IPS-20b (cell line): ENCODE measurements at regions not wholly inside any gene's neighbourhood (a gene's known extent, or its start where the extent isn't known, plus 50 kb on each side); places are given as distances from the start of the nearest gene placed in this dataset.

ENCODE experiments used
- H3K27ac ChIP-seq: one replicate; pipeline ENCODE4 v1.5.1; 2013; ENCODE audit warnings: low read length
- H3K27me3 ChIP-seq: 2 replicates; pipeline ENCODE4 v1.6.1; 2013; ENCODE audit warnings: mild to moderate bottlenecking, low read length, inconsistent platforms; ENCODE audit not compliant: insufficient read depth
- H3K36me3 ChIP-seq: 2 replicates; pipeline ENCODE4 v1.6.1; 2013; ENCODE audit warnings: low read depth, mild to moderate bottlenecking, inconsistent platforms, low read length, moderate library complexity; ENCODE audit not compliant: insufficient read depth
- H3K4me1 ChIP-seq: 2 replicates; pipeline ENCODE4 v1.6.1; 2013; ENCODE audit warnings: mild to moderate bottlenecking, control low read depth, inconsistent platforms, low read length, moderate library complexity; ENCODE audit not compliant: insufficient read depth
- H3K4me3 ChIP-seq: 2 replicates; pipeline ENCODE4 v1.5.1; 2013; ENCODE audit warnings: mild to moderate bottlenecking, low read length, inconsistent platforms
- H3K9ac ChIP-seq: 2 replicates; pipeline ENCODE4 v1.6.1; 2013; ENCODE audit warnings: low read depth, mild to moderate bottlenecking, inconsistent platforms, low read length, moderate library complexity
- H3K9me3 ChIP-seq: 2 replicates; pipeline ENCODE4 v1.6.1; 2013; ENCODE audit warnings: mild to moderate bottlenecking, low read depth, low read length, inconsistent platforms; ENCODE audit not compliant: insufficient read depth

- Histone ChIP-seq H3K4me1 (no peaks in the 10 kb centered on the region), H3K36me3 (no peaks in the 10 kb centered on the region), H3K4me3 (no peak overlapping the region), H3K9ac (no peak overlapping the region), H3K27ac (no peak overlapping the region), H3K27me3 (no peaks in the 10 kb centered on the region), H3K9me3 (no peaks in the 10 kb centered on the region)
Measured at GRCh38 chr18:7288544-7288943, 57.7 kb downstream of the LRRC30 start.

- Histone ChIP-seq H3K36me3 (no peaks in the 10 kb centered on the region), H3K9ac (no peak overlapping the region), H3K4me1 (no peaks in the 10 kb centered on the region), H3K27ac (no peak overlapping the region), H3K9me3 (no peaks in the 10 kb centered on the region), H3K4me3 (no peak overlapping the region), H3K27me3 (no peaks in the 10 kb centered on the region)
Measured at GRCh38 chr18:7290077-7290476, 59.2 kb downstream of the LRRC30 start.

GRCh38 chr18:7291046-7291445 lies 60.2 kb downstream of the LRRC30 start:
- H3K27ac ChIP-seq, result no peak overlapping the region
- no peaks in the 10 kb centered on the region for H3K4me1 ChIP-seq
- H3K4me3 ChIP-seq, result no peak overlapping the region
- H3K27me3 ChIP-seq, result no peaks in the 10 kb centered on the region
- H3K9ac ChIP-seq, result no peak overlapping the region
- H3K36me3 ChIP-seq, result no peaks in the 10 kb centered on the region
- peaks cover 7% of the 10 kb centered on the region for H3K9me3 ChIP-seq

- no peak overlapping the region for H3K9ac ChIP-seq
- no peaks in the 10 kb centered on the region for H3K36me3 ChIP-seq
- no peak overlapping the region for H3K27ac ChIP-seq
- H3K9me3 ChIP-seq, result peaks cover 20% of the 10 kb centered on the region
- H3K27me3 ChIP-seq, result no peaks in the 10 kb centered on the region
- no peak overlapping the region for H3K4me3 ChIP-seq
- H3K4me1 ChIP-seq, result no peaks in the 10 kb centered on the region
Measured at GRCh38 chr18:7298149-7298548, 67.3 kb downstream of the LRRC30 start.

- Histone ChIP-seq H3K27me3 (no peaks in the 10 kb centered on the region), H3K4me1 (no peaks in the 10 kb centered on the region), H3K4me3 (no peak overlapping the region), H3K27ac (no peak overlapping the region), H3K36me3 (no peaks in the 10 kb centered on the region), H3K9me3 (peaks cover 13% of the 10 kb centered on the region; the same call in 1 of the 2 replicates), H3K9ac (no peak overlapping the region)
Measured at GRCh38 chr18:7301094-7301493, 70.2 kb downstream of the LRRC30 start.

DNA sequence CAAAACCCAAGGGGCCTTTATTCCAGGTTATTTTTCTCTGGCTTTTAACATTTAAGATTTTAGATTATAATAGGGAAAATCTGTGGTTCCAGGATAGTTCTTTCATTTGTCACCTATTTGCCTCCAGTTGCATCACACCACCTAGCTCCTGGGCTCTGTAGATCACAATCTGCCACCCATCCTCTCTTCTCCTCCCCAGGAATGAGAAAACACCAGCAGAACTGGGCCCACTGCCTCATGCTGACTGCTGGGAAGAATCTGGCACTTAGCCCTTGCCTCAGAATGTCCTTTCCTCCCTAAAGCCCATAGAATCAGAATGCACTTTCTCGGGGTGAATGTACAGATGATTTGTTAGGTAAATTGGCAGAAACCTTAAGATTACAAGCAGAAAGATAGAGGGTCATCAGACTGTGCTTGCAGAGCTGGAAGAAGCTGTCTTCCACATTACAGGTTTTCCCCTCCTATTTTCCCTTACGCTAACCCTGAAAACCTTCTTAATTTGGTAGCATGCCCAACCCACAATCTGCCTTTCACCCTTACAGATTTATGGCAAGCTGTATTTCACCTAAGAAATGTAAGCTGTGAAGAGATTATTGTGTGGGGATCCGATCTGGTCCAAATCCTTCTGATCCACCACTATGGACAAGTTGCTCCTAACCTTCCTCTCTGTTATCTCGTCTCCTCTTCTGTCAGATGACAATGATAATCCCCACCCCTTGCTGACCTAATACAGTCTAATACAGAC lies 72.6 kb downstream of the LRRC30 start:
- Histone ChIP-seq H3K4me3 (no peak overlapping the region), H3K36me3 (no peaks in the 10 kb centered on the region), H3K9ac (no peak overlapping the region), H3K4me1 (no peaks in the 10 kb centered on the region), H3K9me3 (peaks cover 10% of the 10 kb centered on the region; the same call in 1 of the 2 replicates), H3K27me3 (no peaks in the 10 kb centered on the region), H3K27ac (no peak overlapping the region)

GRCh38 chr18:7304061-7304370 lies 73.1 kb downstream of the LRRC30 start:
- Histone ChIP-seq H3K36me3 (no peaks in the 10 kb centered on the region), H3K27me3 (no peaks in the 10 kb centered on the region), H3K9ac (no peak overlapping the region), H3K4me1 (no peaks in the 10 kb centered on the region), H3K4me3 (no peak overlapping the region), H3K9me3 (peaks cover 8% of the 10 kb centered on the region; the same call in 1 of the 2 replicates), H3K27ac (no peak overlapping the region)

DNA sequence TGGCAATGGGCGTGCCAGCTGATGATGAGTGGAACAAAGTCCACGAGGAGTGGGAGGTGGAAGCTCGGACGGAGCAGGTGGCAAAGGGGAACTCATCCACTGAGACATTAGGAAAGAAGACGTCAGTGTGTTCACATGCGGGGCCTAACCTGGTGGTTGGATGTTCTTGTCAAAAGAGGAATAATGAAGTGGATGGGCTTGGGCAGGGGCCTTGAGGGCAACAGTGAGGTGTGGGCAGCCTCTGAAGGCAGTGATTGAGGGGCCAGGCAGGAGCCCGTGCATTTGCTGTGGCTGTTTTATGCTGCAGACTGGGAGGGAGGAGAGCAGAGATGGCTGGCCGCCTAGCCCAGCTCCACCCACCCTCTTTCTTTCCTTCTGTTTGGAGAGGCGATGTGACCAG lies 74.5 kb downstream of the LRRC30 start:
- H3K27me3 ChIP-seq, result no peaks in the 10 kb centered on the region
- H3K9me3 ChIP-seq, result no peaks in the 10 kb centered on the region; the same call in 1 of the 2 replicates
- no peak overlapping the region for H3K4me3 ChIP-seq
- no peak overlapping the region for H3K9ac ChIP-seq
- no peak overlapping the region for H3K27ac ChIP-seq
- no peaks in the 10 kb centered on the region for H3K36me3 ChIP-seq
- H3K4me1 ChIP-seq, result no peaks in the 10 kb centered on the region

DNA sequence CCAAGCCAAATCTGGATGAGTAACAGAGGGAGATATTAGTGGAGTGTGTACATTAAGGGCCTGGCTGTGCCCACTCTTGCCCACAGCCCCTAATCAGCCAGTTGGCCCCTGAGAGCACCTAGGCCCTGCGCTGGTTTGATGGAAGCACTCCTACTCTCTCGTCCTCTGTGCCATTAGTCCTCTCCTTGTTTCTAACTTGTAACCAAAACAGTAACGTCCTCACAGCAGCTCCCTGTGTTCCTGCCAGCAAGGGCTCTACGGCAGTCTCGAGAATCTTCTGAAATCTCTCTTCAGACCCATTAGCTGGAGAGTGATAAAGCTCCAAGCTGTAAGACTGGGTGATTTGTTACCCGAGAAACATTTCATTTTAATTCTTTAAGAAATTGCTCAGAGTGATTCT lies 76.1 kb downstream of the LRRC30 start:
- Histone ChIP-seq H3K9me3 (no peaks in the 10 kb centered on the region), H3K27ac (no peak overlapping the region), H3K9ac (no peak overlapping the region), H3K27me3 (no peaks in the 10 kb centered on the region), H3K36me3 (no peaks in the 10 kb centered on the region), H3K4me3 (no peak overlapping the region), H3K4me1 (no peaks in the 10 kb centered on the region)

- no peaks in the 10 kb centered on the region for H3K27me3 ChIP-seq
- H3K4me3 ChIP-seq, result no peak overlapping the region
- no peak overlapping the region for H3K9ac ChIP-seq
- H3K27ac ChIP-seq, result no peak overlapping the region
- H3K4me1 ChIP-seq, result no peaks in the 10 kb centered on the region
- H3K9me3 ChIP-seq, result no peaks in the 10 kb centered on the region
- no peaks in the 10 kb centered on the region for H3K36me3 ChIP-seq
Measured at GRCh38 chr18:7307526-7307925, 76.6 kb downstream of the LRRC30 start.

GRCh38 chr18:7317804-7318231 lies 86.9 kb downstream of the LRRC30 start:
- no peak overlapping the region for H3K9ac ChIP-seq
- H3K4me1 ChIP-seq, result no peaks in the 10 kb centered on the region
- no peak overlapping the region for H3K4me3 ChIP-seq
- H3K36me3 ChIP-seq, result no peaks in the 10 kb centered on the region
- H3K27ac ChIP-seq, result no peak overlapping the region
- no peaks in the 10 kb centered on the region for H3K27me3 ChIP-seq
- H3K9me3 ChIP-seq, result no peaks in the 10 kb centered on the region

DNA sequence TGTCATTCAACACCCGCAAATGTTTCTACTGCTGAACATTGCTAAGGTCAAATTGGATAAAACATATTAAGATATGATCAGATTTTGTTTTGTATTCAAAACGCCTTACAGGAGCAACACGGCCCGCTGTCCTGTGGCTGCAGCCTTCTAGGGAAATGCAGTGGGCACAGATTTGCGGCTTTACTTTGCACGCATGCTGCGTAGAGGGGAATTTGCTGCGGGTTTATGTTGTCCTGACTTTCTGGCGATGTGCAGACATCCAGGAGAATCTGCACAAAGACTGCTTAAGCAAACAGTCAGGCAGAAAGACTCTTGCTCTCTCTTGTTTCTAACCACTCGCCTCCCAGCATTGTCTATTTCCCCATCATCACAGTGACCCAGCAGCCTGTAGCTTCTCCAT lies 88.3 kb downstream of the LRRC30 start:
- Histone ChIP-seq H3K4me1 (no peaks in the 10 kb centered on the region), H3K27ac (no peak overlapping the region), H3K36me3 (no peaks in the 10 kb centered on the region), H3K9me3 (no peaks in the 10 kb centered on the region), H3K27me3 (no peaks in the 10 kb centered on the region), H3K9ac (no peak overlapping the region), H3K4me3 (no peak overlapping the region)
